HG03066 (cell line): ENCODE measurements at regions not wholly inside any gene's neighbourhood (a gene's known extent, or its start where the extent isn't known, plus 50 kb on each side); places are given as distances from the start of the nearest gene placed in this dataset.
"Not testable (repeated sequence)": the region's sequence is repeated elsewhere in the genome, so short reads cannot be mapped to it uniquely, and the experiment has no call there.

Experiments
- ATAC-seq: cut with Tn5 transposase; IDR thresholded peaks from one replicate; pipeline ENCODE4 v1.9.1; 2021; ENCODE audit warnings: low read depth; ENCODE audit not compliant: unreplicated experiment

DNA sequence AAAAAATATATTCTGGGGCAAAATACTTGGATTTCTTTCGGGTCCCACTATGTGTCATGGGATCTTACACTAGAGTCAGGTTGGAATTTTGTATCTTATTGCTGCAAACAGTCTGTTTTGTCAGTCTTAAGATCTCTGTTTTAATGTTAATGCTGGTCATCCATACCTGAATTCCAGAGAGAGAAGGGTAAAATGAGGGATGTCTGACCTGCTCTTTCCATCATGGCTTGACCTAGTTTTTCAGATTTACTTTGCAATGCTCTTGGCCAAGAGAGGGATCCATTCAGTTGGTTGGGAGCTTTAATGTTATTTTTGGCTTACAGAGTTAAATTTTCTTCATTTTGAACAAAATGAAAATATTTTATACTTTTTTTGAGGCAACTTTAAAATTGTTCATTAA is 117.2 kb downstream of the CASP12 start:
- ATAC-seq = no peak

DNA sequence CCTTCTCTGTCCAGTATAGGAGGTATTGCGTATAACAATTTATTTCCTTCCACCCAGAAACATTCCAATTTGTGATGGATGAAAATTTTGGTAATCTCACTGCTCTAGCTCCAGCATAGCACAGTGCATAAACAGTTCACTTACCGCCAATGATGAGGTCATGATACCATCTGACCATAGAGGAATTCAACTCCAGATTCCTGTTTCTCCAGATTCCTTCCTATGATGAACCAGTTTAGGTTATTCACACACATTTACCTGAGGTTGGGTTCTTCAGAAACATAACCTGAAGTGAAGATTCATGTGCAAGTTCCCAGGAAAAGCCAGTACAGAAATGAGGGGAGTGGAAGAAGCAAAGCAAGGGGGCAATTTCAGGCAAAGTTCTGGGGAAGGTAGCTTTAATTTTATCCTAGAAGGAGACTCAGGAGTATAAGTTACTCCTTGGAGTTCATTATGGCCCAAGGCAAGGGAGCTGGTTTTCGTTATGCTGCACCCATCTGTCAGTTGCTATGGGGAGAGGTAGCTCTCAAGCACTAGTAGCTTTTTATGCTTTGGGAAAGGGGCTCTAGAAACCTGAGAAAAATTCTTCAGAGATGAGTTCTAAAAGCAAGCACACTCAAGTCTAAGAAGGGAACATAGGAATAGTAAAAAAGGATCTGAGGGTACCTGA is 121.6 kb downstream of the CASP12 start:
- no peak for ATAC-seq

- ATAC-seq = no peak
Observed at GRCh38 chr11:104774578-104774977, 123.7 kb downstream of the CASP12 start.

DNA sequence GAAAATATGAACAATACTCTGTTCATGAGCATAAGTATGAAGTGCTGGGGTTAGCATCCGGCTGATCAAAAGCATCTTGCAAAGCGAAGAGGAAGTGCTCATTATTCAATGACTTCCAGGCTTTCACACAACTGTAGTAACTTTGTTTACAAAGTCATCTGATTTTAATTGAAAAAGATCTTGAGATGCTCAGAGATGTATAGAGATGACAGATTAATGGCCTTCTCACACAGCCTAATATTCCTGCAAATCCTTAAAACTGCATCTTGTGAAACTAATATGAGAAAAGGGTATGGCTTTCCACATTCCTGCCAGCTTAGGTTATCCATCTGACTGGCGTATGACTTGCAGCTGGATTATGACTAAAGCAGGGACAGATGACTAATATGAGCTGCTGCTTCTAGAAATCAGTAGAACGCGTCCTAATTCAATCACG is 125.4 kb downstream of the CASP12 start:
- ATAC-seq = no peak

- ATAC-seq = no peak
Observed at GRCh38 chr11:104771763-104772162, 126.5 kb downstream of the CASP12 start.

DNA sequence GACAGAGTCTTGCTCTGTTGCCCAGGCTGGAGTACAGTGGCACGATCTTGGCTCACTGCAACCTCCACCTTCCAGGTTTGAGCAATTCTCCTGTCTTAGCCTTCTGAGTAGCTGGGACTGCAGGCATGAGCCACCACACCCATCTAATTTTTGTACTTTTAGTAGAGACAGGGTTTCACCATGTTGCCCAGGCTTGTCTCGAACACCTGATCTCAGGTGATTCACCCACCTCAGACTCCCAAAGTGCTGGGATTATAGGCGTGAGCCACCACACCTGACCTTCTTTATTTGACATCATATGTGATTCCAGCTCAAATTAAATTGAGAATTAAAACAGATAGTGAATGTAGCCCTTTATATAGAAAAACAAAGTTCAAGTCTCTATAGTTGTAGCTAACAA is 127.2 kb downstream of the CASP12 start:
- ATAC-seq = not testable (repeated sequence)

GRCh38 chr11:104765401-104766095 is 132.7 kb downstream of the CASP12 start:
- ATAC-seq = no peak

DNA sequence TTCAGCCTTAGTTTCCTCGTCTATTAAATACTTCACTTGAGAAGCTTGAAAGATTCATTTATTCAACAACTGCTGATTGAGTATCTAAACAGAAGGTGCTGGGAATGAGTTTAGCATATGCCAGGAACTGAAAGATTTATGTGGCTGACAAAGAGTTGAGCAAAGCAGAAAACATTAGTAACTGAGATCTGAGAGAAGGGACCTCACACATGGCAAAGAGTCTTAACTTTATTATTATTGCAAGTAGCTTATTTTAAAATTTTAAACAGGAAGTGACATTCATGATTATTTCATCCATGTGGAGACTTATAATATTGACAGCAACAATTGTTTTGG is 133.6 kb downstream of the CASP12 start:
- ATAC-seq = no peak

DNA sequence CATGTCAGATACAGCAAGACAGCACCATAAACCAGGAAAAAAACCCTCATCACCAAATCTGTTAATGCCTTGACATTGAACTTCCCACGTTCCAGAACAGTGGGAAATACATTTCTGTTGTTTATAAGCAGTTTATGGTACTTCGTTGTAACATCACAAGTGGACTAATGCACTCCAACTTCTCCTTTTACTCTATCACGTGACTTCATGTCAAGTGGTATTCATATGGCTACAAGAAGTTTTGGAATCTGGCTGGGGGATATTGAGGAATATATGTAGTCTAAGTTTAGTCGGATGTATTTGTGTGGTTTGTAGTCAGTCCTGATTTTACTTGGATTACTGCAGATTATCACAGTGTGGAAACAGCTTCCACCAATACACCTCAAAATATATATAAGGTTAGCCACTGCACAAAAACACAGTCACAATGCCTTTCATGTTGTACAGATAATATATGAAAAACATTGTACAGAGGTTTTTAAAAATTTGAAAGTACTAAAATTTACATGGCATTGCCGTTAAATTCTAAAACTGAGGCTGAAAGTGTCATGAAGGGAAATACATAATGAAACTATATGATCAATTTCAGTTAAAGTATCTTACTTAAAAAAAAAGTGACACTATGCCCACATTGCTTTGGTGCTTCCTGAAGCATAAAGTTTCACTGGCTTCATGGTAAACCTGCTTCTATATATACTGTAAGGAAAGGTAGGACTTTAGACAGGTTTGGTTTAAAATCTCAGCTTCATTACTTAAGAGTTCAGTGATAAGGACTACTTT is 134.1 kb downstream of the CASP12 start:
- no peak for ATAC-seq

DNA sequence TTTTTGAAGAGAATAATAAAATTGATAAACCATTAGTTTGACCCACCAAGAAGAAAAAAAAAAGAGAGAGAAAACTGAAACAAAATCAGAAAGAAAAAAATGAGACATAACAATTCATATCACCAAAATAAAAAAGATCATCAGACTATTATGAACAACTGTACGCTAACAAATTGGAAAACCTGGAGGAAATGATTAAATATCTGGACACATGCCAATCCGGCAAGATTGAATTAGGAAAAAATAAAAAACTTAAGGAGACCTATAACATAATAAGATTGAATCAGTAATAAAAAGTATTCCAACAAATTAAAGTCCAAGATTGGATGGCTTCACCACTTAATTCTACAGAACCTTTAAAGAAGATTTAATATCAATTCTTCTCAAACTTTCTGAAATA is 136.7 kb downstream of the CASP12 start:
- no peak for ATAC-seq

GRCh38 chr11:104759464-104759863 is 138.8 kb downstream of the CASP12 start:
- ATAC-seq = no peak

GRCh38 chr11:104738918-104739317 is 159.3 kb downstream of the CASP12 start:
- ATAC-seq = no peak

- ATAC-seq = no peak
Observed at GRCh38 chr11:104738208-104738607, 160.1 kb downstream of the CASP12 start.

GRCh38 chr11:104736502-104736901 is 161.8 kb downstream of the CASP12 start:
- ATAC-seq = no peak

- ATAC-seq = no peak
Observed at GRCh38 chr11:104734998-104735397, 163.3 kb downstream of the CASP12 start.

DNA sequence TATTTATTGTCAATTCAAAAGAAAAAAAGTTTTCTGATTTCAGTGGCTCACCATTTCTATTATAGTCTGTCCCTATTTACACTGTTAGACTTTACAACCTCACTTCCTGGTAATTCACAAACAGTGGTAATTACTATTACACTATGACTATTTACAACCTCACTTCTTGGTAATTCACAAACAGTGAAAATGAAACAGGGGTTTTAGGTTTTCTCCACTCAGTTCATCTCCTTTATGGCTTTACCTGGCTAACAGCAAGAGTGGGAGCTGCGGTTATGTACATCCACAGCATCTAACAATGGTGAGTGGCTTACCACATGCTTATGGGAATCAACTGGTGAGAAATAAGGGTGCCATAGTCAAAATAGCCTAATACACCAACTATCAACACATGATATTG is 166.4 kb downstream of the CASP12 start:
- ATAC-seq = no peak

DNA sequence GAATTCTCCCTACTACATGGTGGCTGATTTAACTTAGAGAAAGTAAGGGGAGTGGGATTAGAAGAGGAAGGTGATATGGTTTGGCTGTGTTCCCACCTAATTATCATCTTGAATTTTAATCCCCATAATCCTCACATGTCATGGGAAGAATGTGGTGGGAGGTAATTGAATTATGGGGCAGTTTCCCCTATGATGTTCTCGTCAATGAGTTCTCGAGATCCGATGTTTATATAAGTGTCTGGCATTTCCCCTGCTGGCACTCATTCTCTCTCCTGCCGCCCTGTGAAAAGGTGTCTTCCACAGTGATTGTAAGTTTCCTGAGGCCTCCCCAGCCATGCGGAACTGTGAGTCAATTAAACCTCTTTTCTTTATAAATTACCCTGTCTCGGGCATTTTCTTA is 169.3 kb downstream of the CASP12 start:
- no peak for ATAC-seq

DNA sequence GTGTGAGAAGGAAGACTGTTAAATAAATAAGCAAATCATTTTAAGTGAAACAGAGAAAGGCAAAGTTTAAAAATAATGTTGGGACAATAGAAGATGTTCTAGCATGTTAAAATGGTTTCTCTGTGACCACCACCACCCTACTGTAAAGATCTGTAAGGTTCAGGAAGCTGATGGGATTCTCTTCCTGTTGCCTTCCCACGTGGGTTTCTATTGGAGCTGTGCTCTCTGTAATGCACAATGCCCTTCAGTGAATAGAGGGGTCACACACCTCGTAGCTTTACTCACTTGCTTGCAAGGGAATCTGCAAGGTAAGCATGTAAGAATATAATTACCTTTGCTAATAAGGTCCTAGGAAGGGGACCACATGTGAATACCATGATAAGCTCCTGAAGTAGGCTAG is 170.5 kb downstream of the CASP12 start:
- no peak for ATAC-seq

GRCh38 chr11:104727095-104727494 is 171.2 kb downstream of the CASP12 start:
- no peak for ATAC-seq

DNA sequence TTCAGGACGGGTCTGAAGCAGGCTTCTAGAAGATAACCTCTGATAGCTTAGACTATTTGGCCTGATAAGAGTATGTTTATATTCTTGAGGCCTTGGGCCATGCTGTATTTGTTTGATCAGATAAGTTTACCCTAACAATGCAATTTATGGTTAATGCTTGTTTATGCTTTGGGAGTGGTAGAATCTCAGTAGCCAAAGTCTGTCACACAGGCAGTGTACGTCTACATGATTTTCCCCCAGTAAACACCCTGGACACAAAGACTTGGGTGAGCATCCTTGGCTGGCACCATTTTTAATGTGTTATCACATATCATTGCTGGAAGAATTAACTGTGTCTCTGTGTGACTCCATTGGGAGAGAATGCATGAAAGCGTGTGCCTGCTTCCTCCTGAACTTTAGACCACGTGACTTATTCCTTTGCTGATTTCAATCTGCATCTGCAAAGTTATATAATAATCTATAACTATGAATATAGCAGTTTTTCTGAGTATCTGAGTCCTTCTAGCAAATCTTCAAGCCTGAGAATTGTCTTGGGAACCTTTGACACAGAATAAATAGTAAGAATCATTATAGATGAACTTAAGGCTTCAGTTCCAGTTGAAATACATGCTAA is 172.4 kb downstream of the CASP12 start:
- ATAC-seq = no peak

DNA sequence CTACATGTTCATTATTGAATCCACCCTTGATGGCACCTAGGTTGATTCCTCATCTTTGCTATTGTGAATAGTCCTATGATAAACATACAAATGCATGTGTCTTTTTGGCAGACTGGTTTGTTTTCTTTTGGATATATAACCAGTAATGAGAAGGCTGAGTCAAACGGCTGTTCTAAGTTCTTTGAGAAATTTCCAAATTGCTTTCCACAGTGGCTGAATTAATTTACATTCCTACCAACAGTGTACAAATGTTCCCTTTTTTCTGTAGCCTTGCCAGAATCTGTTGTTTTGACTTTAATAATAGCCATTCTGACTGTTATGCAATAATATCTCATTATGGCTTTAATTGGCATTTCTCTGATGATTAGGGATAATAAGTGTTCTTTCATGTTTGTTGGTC is 184.9 kb downstream of the CASP12 start:
- no peak for ATAC-seq
